Endometrium (tissue), 2 donors: ENCODE measurements at regions not wholly inside any gene's neighbourhood (a gene's known extent, or its start where the extent isn't known, plus 50 kb on each side); places are given as distances from the start of the nearest gene placed in this dataset.

ENCODE experiments used
- FAIRE-seq: peaks from 2 replicates; lab custom pipeline; 2012; peaks lifted over from hg19 to GRCh38; lab: Jason Lieb, UNC
- donor health status: control.
- donor health status: control.

DNA sequence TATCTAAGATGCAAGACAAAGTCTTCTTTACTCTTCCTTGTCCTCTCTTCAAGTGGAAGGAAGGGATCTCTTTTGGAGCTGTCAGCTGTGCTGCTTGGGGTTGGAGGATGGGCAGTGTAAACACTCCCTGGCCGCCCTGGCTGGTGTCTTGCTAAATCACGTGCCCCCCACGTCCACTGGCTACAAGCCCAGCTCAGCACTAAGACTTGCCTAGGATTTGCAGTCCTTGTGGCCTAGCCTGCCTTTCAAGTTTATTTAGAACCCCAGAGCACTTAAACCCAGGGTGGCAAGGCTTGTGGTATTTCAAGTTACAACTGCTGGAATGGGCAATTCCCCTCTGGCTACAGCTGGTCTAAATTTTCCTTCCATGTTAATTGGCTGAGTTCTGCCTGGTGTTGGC is 272.4 kb upstream of the MYO3A start:
- FAIRE-seq = no peak

DNA sequence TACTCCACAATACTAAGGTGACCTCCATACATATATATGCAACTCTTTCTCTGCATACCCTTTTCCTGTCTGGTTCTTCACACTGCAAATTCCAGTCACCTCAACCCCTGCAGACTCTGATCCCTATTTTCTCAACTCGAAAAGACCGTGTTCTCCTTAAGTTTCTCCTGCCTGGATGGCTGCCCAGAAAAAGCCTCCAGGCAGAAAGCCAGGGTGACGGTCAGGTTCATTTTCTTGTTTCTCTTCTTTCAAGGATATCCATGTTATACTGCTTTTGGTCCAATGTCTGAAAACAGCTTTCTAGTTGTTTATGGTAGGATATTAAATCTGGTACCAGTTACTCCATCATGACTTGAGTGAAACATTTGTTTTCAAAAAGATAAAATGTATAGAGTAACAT is 267.8 kb upstream of the MYO3A start:
- FAIRE-seq = no peak

DNA sequence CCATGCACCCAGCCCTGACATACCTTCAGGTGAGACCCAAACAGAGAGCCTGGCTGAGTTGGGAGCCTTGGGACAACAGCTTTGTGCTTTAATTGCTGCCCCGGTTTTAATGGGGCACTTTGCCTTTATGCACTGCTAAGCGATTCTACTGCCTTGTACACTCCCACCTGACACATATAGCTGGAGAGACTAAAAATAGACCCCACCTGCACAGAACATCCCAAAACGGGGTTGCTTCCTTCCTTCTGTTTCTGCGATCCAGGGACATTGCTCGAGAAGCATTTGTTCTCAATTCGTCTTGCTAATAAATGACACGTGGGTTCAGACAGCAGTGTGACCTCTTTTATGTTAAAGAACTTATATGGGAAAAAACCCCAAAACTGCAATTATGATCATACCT is 258.8 kb upstream of the MYO3A start:
- no peak for FAIRE-seq

- FAIRE-seq = no peak
These were observed 258.4 kb upstream of the MYO3A start for GRCh38 chr10:25675615-25676014.

GRCh38 chr10:25678220-25678619 is 255.8 kb upstream of the MYO3A start:
- no peak for FAIRE-seq

DNA sequence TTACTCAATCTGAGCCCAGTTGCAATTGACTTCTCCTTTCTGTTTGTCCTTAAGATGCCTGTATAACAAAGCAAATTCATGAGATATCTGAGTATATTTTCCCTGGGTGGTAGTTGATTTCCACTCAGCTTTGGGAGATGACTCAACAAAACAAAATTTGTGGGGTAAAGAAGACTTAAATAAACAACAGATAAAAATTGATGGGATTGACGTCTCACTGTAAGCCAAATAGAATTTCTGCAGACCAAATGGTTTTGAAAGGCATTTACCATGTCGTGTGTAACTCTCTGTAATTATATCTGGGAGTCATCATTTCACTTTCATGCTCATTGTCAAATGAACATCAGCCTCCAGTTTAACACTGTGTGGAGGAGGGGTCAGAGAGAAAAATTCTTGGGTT is 255.4 kb upstream of the MYO3A start:
- FAIRE-seq = no peak

GRCh38 chr10:25682203-25682851 is 251.7 kb upstream of the MYO3A start:
- no peak for FAIRE-seq

DNA sequence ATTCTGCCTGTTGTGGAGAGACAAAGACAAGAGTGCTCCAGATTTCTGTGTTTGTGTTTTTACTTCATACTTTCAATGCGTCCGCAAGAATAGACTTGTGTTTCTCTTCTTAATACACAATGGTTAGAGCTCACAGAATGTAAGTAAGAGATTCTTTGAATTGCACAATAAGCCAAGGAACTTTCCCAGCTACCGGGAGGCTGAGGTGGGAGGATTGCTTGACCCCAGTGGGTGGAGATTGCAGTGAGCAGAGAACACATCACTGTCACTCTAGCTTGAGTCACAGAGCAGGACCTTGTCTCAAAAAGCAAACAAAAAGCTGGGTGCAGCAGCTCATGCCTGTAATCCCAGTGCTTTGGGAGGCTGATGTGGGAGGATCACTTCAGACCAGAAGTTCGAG is 250.7 kb upstream of the MYO3A start:
- no peak for FAIRE-seq

DNA sequence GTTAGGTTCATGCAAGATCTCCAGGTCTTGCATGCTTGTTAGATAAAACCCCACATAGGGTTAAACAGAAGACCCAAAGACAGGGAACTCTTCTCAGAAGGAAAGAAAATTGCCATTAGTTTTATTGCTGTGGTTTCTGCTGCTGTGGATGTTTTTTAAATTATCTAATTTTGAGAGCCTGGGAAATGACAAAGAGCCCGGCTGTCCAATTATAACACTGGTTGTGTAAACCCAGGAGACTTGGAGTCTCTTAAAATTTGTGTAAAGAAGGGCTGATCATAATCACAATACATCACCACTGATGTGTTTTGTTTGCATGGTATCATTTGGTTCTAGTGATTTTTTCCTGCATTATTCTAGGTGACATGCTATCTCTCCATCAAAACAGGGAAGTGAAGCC is 246.5 kb upstream of the MYO3A start:
- no peak for FAIRE-seq

GRCh38 chr10:25689346-25690100 is 244.5 kb upstream of the MYO3A start:
- no peak for FAIRE-seq

GRCh38 chr10:25692761-25693160 is 241.3 kb upstream of the MYO3A start:
- no peak for FAIRE-seq

GRCh38 chr10:25694206-25694933 is 239.7 kb upstream of the MYO3A start:
- no peak for FAIRE-seq

GRCh38 chr10:25694971-25695370 is 239.1 kb upstream of the MYO3A start:
- FAIRE-seq = no peak

DNA sequence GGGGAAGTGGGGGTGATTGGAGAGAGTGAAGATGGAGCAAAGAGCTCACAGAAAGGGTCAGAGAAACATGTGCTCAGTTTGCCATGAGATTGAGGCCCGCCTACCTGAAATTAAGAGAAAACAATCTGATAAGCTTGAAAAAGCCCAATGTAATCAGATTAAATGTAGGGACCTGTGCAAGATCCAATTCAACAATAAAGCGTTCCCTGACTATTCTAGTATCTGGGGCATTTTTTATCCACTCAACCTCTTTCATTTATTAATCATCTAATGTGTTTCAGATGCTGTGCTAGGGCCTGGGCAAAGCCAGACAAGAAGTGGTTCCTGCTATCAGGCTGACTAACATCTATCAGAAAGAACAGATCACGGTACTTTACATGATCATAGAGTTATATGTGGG is 238.4 kb upstream of the MYO3A start:
- FAIRE-seq = no peak

- FAIRE-seq = no peak
These were observed 237.9 kb upstream of the MYO3A start for GRCh38 chr10:25696013-25696708.

DNA sequence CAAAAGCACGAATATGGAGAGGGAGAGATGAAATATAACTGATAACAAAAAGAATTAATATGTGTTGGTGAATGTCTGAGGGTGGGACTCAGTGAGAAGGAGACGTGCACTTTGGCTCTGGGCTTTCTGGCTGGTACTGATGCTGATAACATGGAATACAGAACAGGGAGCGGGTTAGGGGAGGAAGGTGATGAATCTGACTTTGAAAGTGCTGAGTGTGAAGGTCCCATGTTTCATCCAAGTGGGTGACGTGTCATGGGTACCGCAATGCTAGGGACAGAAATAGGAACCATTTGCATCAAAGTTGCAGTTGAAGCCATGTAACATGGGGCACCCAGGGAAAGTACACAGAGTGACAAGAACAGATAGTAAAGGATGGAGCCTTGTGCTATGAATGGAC is 236.6 kb upstream of the MYO3A start:
- no peak for FAIRE-seq

GRCh38 chr10:25698638-25699037 is 235.4 kb upstream of the MYO3A start:
- FAIRE-seq = no peak

- no peak for FAIRE-seq
These were observed 234.4 kb upstream of the MYO3A start for GRCh38 chr10:25699631-25700030.

- no peak for FAIRE-seq
These were observed 232.4 kb upstream of the MYO3A start for GRCh38 chr10:25701652-25702051.

DNA sequence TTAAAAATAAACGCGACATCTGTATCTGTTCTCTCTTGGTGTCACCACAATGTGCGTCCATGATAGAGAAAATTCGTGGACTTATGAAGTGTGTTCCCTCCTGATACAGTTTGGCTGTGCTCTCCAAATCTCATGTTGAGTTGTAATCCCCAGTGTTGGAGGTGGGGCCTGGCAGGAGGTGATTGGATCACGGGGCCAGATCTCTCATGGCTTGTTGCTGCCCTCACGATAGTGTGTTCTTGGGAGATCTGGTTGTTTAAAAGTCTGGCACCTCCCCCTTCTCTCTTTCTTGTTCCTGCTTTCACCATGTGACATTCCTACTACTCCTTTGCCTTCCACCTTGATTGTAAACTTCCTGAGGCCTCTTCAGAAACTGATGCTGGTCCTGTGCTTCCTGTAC is 229.4 kb upstream of the MYO3A start:
- FAIRE-seq = no peak

DNA sequence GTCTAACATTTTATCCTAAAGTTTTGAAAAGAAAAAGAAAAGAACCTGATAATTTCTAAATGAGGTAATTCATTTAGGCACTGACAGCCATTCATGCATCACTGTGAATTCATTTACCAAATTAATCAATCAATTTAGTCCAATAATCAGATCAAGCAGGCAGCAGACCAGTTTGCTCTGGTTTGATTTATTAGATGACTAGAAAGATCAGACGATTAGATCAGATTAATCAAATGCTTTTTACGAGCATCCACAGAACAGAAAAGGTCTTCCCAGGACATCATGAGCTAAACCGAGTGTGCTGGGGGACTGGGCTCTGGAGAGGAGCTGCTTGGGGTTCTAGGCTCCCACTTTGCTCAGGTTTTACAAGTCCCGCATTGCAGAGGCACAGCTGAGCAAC is 226.5 kb upstream of the MYO3A start:
- no peak for FAIRE-seq

DNA sequence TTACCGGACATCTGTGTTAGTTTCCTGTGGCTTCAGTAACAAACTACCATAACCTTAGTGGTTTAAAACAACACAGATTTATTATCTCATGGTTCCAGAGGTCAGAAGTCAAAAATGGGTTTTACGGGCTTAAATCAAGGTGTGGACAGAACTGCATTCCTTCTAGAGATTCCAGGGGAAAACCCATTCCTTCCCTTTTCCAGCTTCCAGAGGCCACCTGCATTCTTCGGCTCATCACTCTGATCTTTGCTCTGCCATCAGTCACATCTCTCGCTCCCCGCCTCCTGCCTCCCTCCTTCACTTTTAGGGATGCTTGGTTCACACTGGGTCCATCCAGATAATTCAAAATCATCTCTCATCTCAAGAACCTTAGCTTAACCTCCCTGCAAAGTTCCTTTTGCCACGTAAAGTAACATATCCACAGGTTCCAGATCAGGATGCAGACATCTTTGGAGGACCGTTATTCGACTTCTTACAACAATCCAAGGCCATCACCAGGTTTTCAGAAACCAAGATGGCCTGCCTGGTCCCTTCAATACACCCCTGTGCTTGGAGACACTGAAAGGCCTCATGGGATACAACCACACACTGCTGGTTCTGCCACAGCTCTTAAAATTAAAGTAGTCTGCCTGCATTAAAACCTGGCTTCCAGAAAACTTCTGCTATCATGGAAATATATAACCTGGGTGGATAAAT is 225.9 kb upstream of the MYO3A start:
- no peak for FAIRE-seq
